KMS-11 (cell line): ENCODE measurements at regions not wholly inside any gene's neighbourhood (a gene's known extent, or its start where the extent isn't known, plus 50 kb on each side); places are given as distances from the start of the nearest gene placed in this dataset.

Experiments used
- H2AFZ ChIP-seq: fragments of 200-600 bp; sonication (generic); 2 replicates; pipeline ENCODE4 v1.6.1; 2016; ENCODE audit warnings: antibody characterized with exemption, mixed run types, low read depth
- H3K27ac ChIP-seq: fragments of 200-600 bp; sonication (generic); 2 replicates; pipeline ENCODE4 v1.6.1; 2016; ENCODE audit warnings: mild to moderate bottlenecking, mixed run types
- H3K27me3 ChIP-seq: fragments of 200-600 bp; sonication (generic); 2 replicates; pipeline ENCODE4 v1.6.1; 2017; ENCODE audit warnings: mild to moderate bottlenecking, low read depth, mixed run types, moderate library complexity; ENCODE audit not compliant: insufficient read depth
- H3K36me3 ChIP-seq: fragments of 200-600 bp; sonication (generic); 2 replicates; pipeline ENCODE4 v1.6.1; 2017; ENCODE audit warnings: mild to moderate bottlenecking, mixed run types; ENCODE audit not compliant: insufficient read depth
- H3K4me1 ChIP-seq: fragments of 200-600 bp; sonication (generic); 2 replicates; pipeline ENCODE4 v1.6.1; 2016; ENCODE audit warnings: mild to moderate bottlenecking, low read depth, mixed run types; ENCODE audit not compliant: poor library complexity, severe bottlenecking
- H3K4me2 ChIP-seq: fragments of 200-600 bp; sonication (generic); 2 replicates; pipeline ENCODE4 v1.7.0; 2016; ENCODE audit warnings: mild to moderate bottlenecking, mixed run types
- H3K4me3 ChIP-seq: fragments of 200-600 bp; sonication (generic); IDR thresholded peaks from 2 replicates; pipeline ENCODE4 v1.6.1; 2017; ENCODE audit warnings: low read depth, low read length, mixed read lengths; ENCODE audit not compliant: insufficient read depth
- H3K79me2 ChIP-seq: fragments of 200-600 bp; sonication (generic); 2 replicates; pipeline ENCODE4 v1.6.1; 2016; ENCODE audit warnings: low read depth, mixed run types; ENCODE audit not compliant: insufficient read depth
- H3K9ac ChIP-seq: fragments of 200-600 bp; sonication (generic); 2 replicates; pipeline ENCODE4 v1.6.1; 2016; ENCODE audit warnings: mild to moderate bottlenecking, mixed run types
- H4K20me1 ChIP-seq: fragments of 200-600 bp; sonication (generic); 2 replicates; pipeline ENCODE4 v1.6.1; 2016; ENCODE audit warnings: mild to moderate bottlenecking, mixed run types; ENCODE audit not compliant: insufficient read depth
- TF ChIP-seq, protein P1 (sequence below): fragments of 200-600 bp; sonication (generic); conservative IDR thresholded peaks from 2 replicates; pipeline ENCODE4 v1.6.1; 2017; ENCODE audit warnings: low read depth, mild to moderate bottlenecking, antibody characterized with exemption, low read length, moderate library complexity, mixed read lengths

DNA sequence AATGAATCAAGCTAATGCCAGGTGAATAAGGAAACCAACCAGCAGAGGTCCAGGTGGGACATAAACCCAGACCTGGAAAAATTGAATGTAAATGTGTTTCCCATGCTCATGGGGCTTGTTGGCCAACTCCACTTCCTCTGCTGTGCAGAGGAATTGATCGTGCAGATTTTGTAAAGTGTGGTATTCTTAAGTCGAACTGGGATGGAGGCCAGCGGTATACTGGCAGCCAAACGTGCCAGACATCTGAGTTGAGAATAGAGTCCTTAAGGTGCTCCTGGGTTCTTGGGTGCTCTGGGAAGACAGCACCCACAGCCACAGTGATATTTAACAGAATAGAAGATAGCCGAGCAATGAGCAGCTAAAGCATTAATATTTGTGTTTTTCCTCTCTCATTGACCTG is 146.5 kb upstream of the LGALSL start:
- TF ChIP-seq, protein P1, sequence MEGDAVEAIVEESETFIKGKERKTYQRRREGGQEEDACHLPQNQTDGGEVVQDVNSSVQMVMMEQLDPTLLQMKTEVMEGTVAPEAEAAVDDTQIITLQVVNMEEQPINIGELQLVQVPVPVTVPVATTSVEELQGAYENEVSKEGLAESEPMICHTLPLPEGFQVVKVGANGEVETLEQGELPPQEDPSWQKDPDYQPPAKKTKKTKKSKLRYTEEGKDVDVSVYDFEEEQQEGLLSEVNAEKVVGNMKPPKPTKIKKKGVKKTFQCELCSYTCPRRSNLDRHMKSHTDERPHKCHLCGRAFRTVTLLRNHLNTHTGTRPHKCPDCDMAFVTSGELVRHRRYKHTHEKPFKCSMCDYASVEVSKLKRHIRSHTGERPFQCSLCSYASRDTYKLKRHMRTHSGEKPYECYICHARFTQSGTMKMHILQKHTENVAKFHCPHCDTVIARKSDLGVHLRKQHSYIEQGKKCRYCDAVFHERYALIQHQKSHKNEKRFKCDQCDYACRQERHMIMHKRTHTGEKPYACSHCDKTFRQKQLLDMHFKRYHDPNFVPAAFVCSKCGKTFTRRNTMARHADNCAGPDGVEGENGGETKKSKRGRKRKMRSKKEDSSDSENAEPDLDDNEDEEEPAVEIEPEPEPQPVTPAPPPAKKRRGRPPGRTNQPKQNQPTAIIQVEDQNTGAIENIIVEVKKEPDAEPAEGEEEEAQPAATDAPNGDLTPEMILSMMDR = no peak

DNA sequence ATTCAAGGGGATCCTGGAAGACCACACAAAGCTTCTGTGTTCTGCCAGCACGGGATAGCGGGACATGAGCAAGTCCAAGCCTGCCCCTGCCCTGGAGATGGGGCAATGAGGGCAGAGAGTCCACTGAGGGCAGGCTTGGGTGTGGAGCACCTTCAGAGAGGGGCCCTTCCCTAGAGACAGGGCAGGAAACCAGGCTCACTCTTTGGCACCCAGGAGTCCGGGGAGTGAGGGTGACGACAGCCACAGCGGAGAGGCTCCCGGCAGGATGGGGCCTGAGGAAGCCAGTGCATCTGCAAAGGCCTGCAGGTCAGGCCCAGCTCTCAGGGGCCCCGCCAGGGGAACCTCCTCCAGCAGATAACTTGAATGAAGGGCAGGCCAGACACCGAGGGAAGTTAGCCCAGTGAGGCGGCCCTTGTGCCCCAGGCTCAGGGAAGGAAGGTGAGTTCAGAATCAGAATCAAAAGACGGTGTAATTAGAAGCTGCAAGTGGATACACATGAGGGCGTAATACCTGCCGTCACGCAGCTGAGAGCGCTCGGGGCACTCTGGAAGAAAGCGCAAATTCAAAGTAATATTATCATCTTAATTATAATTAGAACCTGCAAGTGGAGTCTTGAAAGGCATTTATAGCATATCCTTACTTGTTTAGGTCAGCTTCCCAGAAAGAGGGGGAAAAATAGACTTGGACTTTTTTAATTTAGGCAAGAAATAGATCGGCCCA is 142.6 kb upstream of the LGALSL start:
- Histone ChIP-seq H3K4me1 (peaks cover 13% of the 10 kb centered on the region), H4K20me1 (no peaks in the 10 kb centered on the region), H3K27ac (no peak overlapping the region), H2AFZ (no peak overlapping the region), H3K27me3 (no peaks in the 10 kb centered on the region), H3K79me2 (no peaks in the 10 kb centered on the region), H3K4me3 (no peak overlapping the region), H3K36me3 (no peaks in the 10 kb centered on the region), H3K4me2 (no peak overlapping the region), H3K9ac (no peak overlapping the region)
- TF ChIP-seq, protein P1 = no peak

More for the DNA sequence above, 146.5 kb upstream of the LGALSL start:
- Histone ChIP-seq H3K4me3 (no peak overlapping the region), H3K27me3 (no peaks in the 10 kb centered on the region), H3K27ac (no peak overlapping the region), H3K4me2 (no peak overlapping the region), H4K20me1 (no peaks in the 10 kb centered on the region), H3K36me3 (no peaks in the 10 kb centered on the region), H2AFZ (no peak overlapping the region), H3K79me2 (no peaks in the 10 kb centered on the region), H3K4me1 (no peaks in the 10 kb centered on the region), H3K9ac (no peak overlapping the region)

DNA sequence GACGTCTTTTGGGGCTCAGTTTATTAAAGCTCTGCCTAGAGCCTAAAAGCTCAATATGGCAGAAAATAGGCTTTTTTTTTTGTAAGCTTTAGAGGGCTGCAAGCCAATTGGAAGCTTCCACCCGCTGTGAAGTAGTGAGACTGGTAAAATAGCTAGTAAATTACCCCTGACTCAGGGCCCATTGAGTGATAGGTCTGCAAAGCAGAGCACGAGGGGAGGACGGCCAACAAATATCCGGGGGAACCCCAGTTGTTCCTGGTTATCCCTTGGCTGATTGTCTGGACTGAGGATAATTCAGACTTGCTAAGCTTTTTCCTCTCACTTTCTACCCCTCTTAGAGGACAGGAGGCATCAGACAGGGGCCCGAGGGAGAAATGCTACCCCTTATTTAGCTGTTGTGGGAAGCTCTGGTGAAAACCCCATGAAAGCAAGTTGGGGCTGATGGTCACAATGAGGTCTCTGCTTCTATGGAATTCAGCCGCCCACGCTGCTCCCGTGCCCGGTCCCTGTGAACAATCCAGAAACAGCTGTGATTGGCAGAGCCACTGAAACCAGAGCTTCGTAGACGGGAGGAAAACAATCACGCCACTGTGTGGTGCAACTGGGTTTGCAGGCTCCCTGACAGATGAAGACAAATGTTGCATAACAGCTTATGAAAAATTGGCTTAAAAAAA is 141.9 kb upstream of the LGALSL start:
- H3K4me3 ChIP-seq = no peak overlapping the region

DNA sequence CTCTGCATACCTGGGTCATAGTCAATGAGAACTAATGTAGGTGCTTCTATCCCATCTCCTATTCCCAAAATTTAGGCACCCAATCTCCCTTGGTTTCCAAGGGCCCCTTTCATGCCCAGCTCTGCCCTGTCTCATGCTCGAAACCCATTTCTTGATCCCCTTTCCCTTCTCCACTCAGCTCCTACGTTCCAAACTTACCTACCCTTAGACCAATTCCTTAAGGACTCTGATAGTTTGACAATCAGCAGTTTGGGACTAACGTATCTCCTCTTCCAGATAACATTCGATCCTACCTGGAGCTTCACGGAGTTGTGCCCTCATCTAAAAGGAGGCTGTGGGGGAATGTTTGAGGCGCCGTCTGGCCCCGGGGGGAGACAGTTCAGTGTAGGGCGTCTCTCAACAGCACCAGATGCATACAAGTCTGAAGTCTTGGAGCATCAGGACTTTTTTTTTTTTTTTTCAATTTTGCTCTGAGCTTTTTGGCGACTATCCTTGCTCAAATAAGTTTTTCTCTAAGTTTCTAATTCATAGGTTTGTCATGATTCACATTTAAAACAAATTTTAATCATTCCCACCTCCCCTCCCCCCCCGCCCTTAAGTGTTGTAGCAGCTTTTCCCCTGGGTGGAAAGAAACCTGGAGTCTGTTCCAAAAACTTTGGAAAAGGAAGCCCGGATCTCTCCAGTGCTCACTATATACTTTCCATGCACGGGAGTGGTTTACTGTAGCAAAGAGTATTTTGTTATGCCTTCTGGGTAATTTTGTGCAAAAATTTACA is 141.2 kb upstream of the LGALSL start:
- Histone ChIP-seq H3K27ac (no peak overlapping the region), H3K4me3 (no peak overlapping the region), H2AFZ (no peak overlapping the region), H3K79me2 (no peaks in the 10 kb centered on the region), H4K20me1 (no peaks in the 10 kb centered on the region), H3K27me3 (no peaks in the 10 kb centered on the region), H3K9ac (no peak overlapping the region), H3K36me3 (no peaks in the 10 kb centered on the region), H3K4me1 (peaks cover 13% of the 10 kb centered on the region), H3K4me2 (peak overlapping the region; percentile 25; the same call in 1 of the 2 replicates)
- TF ChIP-seq, protein P1 = no peak

More for the DNA sequence above, 141.9 kb upstream of the LGALSL start:
- Histone ChIP-seq H3K4me1 (peaks cover 13% of the 10 kb centered on the region), H3K36me3 (no peaks in the 10 kb centered on the region), H3K79me2 (no peaks in the 10 kb centered on the region), H3K27me3 (no peaks in the 10 kb centered on the region), H2AFZ (no peak overlapping the region), H3K9ac (no peak overlapping the region), H3K27ac (no peak overlapping the region), H3K4me2 (0 out of 2 replicates have a peak overlapping the region, but pooled peaks have one; percentile 10), H4K20me1 (no peaks in the 10 kb centered on the region)
- TF ChIP-seq, protein P1 = no peak
